ENCODE measurements at regions not wholly inside any gene's neighbourhood (a gene's known extent, or its start where the extent isn't known, plus 50 kb on each side); places are given as distances from the start of the nearest gene placed in this dataset.

GRCh38 chr12:107478881-107479280 is 206.7 kb upstream of the PWP1 start:
- TF ChIP-seq, protein P1, sequence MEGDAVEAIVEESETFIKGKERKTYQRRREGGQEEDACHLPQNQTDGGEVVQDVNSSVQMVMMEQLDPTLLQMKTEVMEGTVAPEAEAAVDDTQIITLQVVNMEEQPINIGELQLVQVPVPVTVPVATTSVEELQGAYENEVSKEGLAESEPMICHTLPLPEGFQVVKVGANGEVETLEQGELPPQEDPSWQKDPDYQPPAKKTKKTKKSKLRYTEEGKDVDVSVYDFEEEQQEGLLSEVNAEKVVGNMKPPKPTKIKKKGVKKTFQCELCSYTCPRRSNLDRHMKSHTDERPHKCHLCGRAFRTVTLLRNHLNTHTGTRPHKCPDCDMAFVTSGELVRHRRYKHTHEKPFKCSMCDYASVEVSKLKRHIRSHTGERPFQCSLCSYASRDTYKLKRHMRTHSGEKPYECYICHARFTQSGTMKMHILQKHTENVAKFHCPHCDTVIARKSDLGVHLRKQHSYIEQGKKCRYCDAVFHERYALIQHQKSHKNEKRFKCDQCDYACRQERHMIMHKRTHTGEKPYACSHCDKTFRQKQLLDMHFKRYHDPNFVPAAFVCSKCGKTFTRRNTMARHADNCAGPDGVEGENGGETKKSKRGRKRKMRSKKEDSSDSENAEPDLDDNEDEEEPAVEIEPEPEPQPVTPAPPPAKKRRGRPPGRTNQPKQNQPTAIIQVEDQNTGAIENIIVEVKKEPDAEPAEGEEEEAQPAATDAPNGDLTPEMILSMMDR (IDR thresholded peaks at IDR 0.05; ENCODE audit: insufficient read depth, low read length, poor library complexity, severe bottlenecking) = no peak
- TF ChIP-seq EZH2phosphoT487 (conservative IDR thresholded peaks at IDR 0.05; ENCODE audit: low read length) = no peak

Data from SU-DHL-6 (cell line).